ENCODE measurements at regions not wholly inside any gene's neighbourhood (a gene's known extent, or its start where the extent isn't known, plus 50 kb on each side); places are given as distances from the start of the nearest gene placed in this dataset.

- H3K36me3 ChIP-seq (ENCODE audit: control insufficient read depth in 2 of 2, extremely low read depth in 1 of 2, insufficient read depth in 2 of 2, low read length in 2 of 2) = no peaks in the 10 kb centered on the region
- peaks cover 5% of the 10 kb centered on the region for H3K4me1 ChIP-seq (ENCODE audit: control insufficient read depth, extremely low read depth, insufficient read depth, low read length)
- no TSS peak for BruUV-seq (replicated peaks)
- DNase-seq (ENCODE audit: low read depth, low spot score) (no peak), FAIRE-seq (no peak)
- no peak overlapping the region for H2AFZ ChIP-seq (ENCODE audit: low read depth, low read length)
- no peak overlapping the region for H3K4me2 ChIP-seq (ENCODE audit: insufficient read depth, low read length)
- no peaks in the 10 kb centered on the region for H3K27me3 ChIP-seq (ENCODE audit: control insufficient read depth in 2 of 2, insufficient read depth in 2 of 2, low read length in 2 of 2)
- no peak overlapping the region for H3K27ac ChIP-seq (ENCODE audit: insufficient read depth, low read depth, low read length)
- H3K9me3 ChIP-seq (replicated peaks; ENCODE audit: control insufficient read depth, insufficient read depth, low read length) = no peaks in the 10 kb centered on the region
- no peaks in the 10 kb centered on the region for H3K9me1 ChIP-seq (replicated peaks; ENCODE audit: control insufficient read depth, extremely low read depth, insufficient read depth, low read length)
- H3K4me3 ChIP-seq (replicated peaks in 1 of 3; ENCODE audit: insufficient read depth in 1 of 3, low read depth in 1 of 3, low read length in 3 of 3) = no peak overlapping the region
- CTCF ChIA-PET = no interaction called here
- H4K20me1 ChIP-seq (replicated peaks; ENCODE audit: control insufficient read depth, extremely low read depth, insufficient read depth, low read length) = no peaks in the 10 kb centered on the region
- no peak overlapping the region for H3K9ac ChIP-seq (replicated peaks; ENCODE audit: extremely low read depth, insufficient read depth, low read length)
- intact Hi-C loops (cut with micrococcal nuclease) (no loop called here), dilution Hi-C loops (cut with MboI; ENCODE audit: extremely low pct_ligation_motif_present, low sequenced_read_pairs) (no loop called here)
- TF ChIP-seq CTCF (IDR thresholded peaks at IDR 0.05; ENCODE audit: extremely low read depth in 1 of 2, insufficient read depth in 1 of 2, low read depth in 1 of 2, low read length in 2 of 2) (no peak), POLR2A (IDR thresholded peaks at IDR 0.05; ENCODE audit: low read depth, low read length) (no peak), FOS (IDR thresholded peaks at IDR 0.05; ENCODE audit: borderline replicate concordance, insufficient read depth, low read length) (no peak), EZH2 (IDR thresholded peaks at IDR 0.05; ENCODE audit: borderline replicate concordance, low read depth, low read length, severe bottlenecking) (no peak), MYC (IDR thresholded peaks at IDR 0.05; ENCODE audit: low read depth, low read length) (no peak), GATA2 (IDR thresholded peaks at IDR 0.05; ENCODE audit: insufficient read depth, insufficient read length, low read depth, low read length) (no peak), JUN (IDR thresholded peaks at IDR 0.05; ENCODE audit: borderline replicate concordance, insufficient read depth, insufficient read length, low read depth) (no peak), POLR2AphosphoS5 (IDR thresholded peaks at IDR 0.05; ENCODE audit: insufficient read depth, low read depth, low read length) (no peak)
- TF ChIP-seq, protein P1, sequence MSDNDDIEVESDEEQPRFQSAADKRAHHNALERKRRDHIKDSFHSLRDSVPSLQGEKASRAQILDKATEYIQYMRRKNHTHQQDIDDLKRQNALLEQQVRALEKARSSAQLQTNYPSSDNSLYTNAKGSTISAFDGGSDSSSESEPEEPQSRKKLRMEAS (IDR thresholded peaks at IDR 0.05; ENCODE audit: insufficient read depth, insufficient read length) = no peak
- POLR2A ChIA-PET = no interaction called here
- H3K79me2 ChIP-seq (ENCODE audit: control insufficient read depth, insufficient read depth, low read length) = no peaks in the 10 kb centered on the region
Observed at GRCh38 chr7:25830215-25830614, 321.8 kb upstream of the NFE2L3 start.
